CD14-positive monocyte (primary cell): ENCODE measurements at regions not wholly inside any gene's neighbourhood (a gene's known extent, or its start where the extent isn't known, plus 50 kb on each side); places are given as distances from the start of the nearest gene placed in this dataset.

Source experiments
- DNase-seq, 3 donors: peaks; one replicate each; pipeline ENCODE4 v3.0.0-alpha.2; 2011 to 2022
- H2AFZ ChIP-seq: 2 replicates; pipeline ENCODE4 v1.6.0; 2012; ENCODE audit warnings: mild to moderate bottlenecking, low read depth, low read length, inconsistent platforms; ENCODE audit not compliant: insufficient read depth, poor library complexity, severe bottlenecking
- H3K27ac ChIP-seq, 2 donors: 1 replicate in 1 of 2; 2 replicates in 1 of 2; pipeline ENCODE4 v1.5.1; 2012 to 2013; ENCODE audit warnings: low read length in 2 of 2, control low read depth in 1 of 2, inconsistent platforms in 1 of 2, low read depth in 1 of 2, mild to moderate bottlenecking in 1 of 2
- H3K27me3 ChIP-seq, 2 donors: one replicate each; pipeline versions ENCODE4 v1.6.0 to v1.6.1; 2011 to 2013; ENCODE audit warnings: low read length in 2 of 2; ENCODE audit not compliant: control insufficient read depth in 2 of 2, insufficient read depth in 2 of 2
- H3K36me3 ChIP-seq, 2 donors: replicated peaks in 1 of 2; 1 replicate in 1 of 2; 2 replicates in 1 of 2; pipeline versions ENCODE4 v1.5.1 to v1.6.1; 2012 to 2013; ENCODE audit warnings: low read length in 2 of 2, control low read depth in 1 of 2, inconsistent platforms in 1 of 2, mild to moderate bottlenecking in 1 of 2; ENCODE audit not compliant: insufficient read depth in 2 of 2, control insufficient read depth in 1 of 2
- H3K4me1 ChIP-seq, 2 donors: 1 replicate in 1 of 2; 2 replicates in 1 of 2; pipeline versions ENCODE4 v1.5.1 to v1.6.1; 2012 to 2013; ENCODE audit warnings: low read length in 2 of 2, control low read depth in 1 of 2, inconsistent platforms in 1 of 2, mild to moderate bottlenecking in 1 of 2, moderate library complexity in 1 of 2; ENCODE audit not compliant: insufficient read depth in 2 of 2, control insufficient read depth in 1 of 2
- H3K4me2 ChIP-seq: replicated peaks from 2 replicates; pipeline ENCODE3; 2012; ENCODE audit warnings: low read length, moderate library complexity, mild to moderate bottlenecking; ENCODE audit not compliant: poor library complexity, severe bottlenecking; ENCODE audit errors: extremely low read depth
- H3K4me3 ChIP-seq, 3 experiments: fragments of 200-600 bp in 1 of 3; sonication (generic) in 1 of 3; replicated peaks in 1 of 3; 1 replicate in 2 of 3; 2 replicates in 1 of 3; pipeline ENCODE4 v1.5.1; 2011 to 2013; ENCODE audit warnings: low read length in 3 of 3, mild to moderate bottlenecking in 3 of 3, control low read depth in 2 of 3, low read depth in 2 of 3, inconsistent platforms in 1 of 3, moderate library complexity in 1 of 3
- H3K79me2 ChIP-seq: 2 replicates; pipeline ENCODE4 v1.6.0; 2012; ENCODE audit warnings: mild to moderate bottlenecking, control low read depth, inconsistent platforms, low read length, moderate library complexity; ENCODE audit not compliant: insufficient read depth
- H3K9ac ChIP-seq: 2 replicates; pipeline ENCODE4 v1.6.0; 2017; ENCODE audit warnings: low read length, mild to moderate bottlenecking; ENCODE audit not compliant: insufficient read depth, poor library complexity, severe bottlenecking
- H3K9me3 ChIP-seq, 2 donors: replicated peaks in 1 of 2; 1 replicate in 1 of 2; 2 replicates in 1 of 2; pipeline versions ENCODE4 v1.5.1 to v1.6.1; 2012 to 2013; ENCODE audit warnings: low read length in 2 of 2, control low read depth in 1 of 2; ENCODE audit not compliant: control insufficient read depth in 1 of 2, insufficient read depth in 1 of 2
- H4K20me1 ChIP-seq: 2 replicates; pipeline ENCODE4 v1.6.0; 2012; ENCODE audit warnings: mild to moderate bottlenecking, low read length, control low read depth, moderate library complexity; ENCODE audit not compliant: insufficient read depth
- H3K27ac Mint-ChIP-seq, 7 donors: one replicate each; pipeline ENCODE4 v1.8.0; 2020; ENCODE audit warnings: mild to moderate bottlenecking in 7 of 7, mixed read lengths in 7 of 7, moderate library complexity in 6 of 7, inconsistent platforms in 2 of 7
- H3K27me3 Mint-ChIP-seq, 3 donors: one replicate each; pipeline ENCODE4 v1.8.0; 2021 to 2022; ENCODE audit warnings: low read depth in 3 of 3, mild to moderate bottlenecking in 3 of 3, mixed read lengths in 3 of 3, moderate library complexity in 3 of 3, inconsistent platforms in 1 of 3
- H3K36me3 Mint-ChIP-seq, 2 donors: one replicate each; pipeline ENCODE4 v1.8.0; 2020; ENCODE audit warnings: mixed read lengths in 2 of 2, inconsistent platforms in 1 of 2, mild to moderate bottlenecking in 1 of 2
- H3K4me1 Mint-ChIP-seq: one replicate; pipeline ENCODE4 v1.8.0; 2020; ENCODE audit warnings: mild to moderate bottlenecking, mixed read lengths
- H3K4me3 Mint-ChIP-seq, 2 donors: one replicate each; pipeline ENCODE4 v1.8.0; 2020; ENCODE audit warnings: mild to moderate bottlenecking in 2 of 2, mixed read lengths in 2 of 2, moderate library complexity in 1 of 2
- H3K9me3 Mint-ChIP-seq, 7 donors: one replicate each; pipeline ENCODE4 v1.8.0; 2020 to 2022; ENCODE audit warnings: mixed read lengths in 7 of 7, mild to moderate bottlenecking in 6 of 7, moderate library complexity in 6 of 7, inconsistent platforms in 2 of 7
- WGBS: methylation state at CpG from one replicate; pipeline ENCODE4 v1.1.5; 2013; ENCODE audit warnings: missing lambda C conversion rate; ENCODE audit not compliant: insufficient coverage; 5-methylcytosine and 5-hydroxymethylcytosine counted together
- intact Hi-C, 2 donors: fragments of 100-400 bp; cut with micrococcal nuclease; formaldehyde crosslinking; loops; one replicate each; pipeline versions ENCODE4 v1.15.0 to v1.15.1; 2023
- TF ChIP-seq, protein P1 (sequence below): fragments of 200-600 bp; IDR thresholded peaks from one replicate; pipeline ENCODE4 v1.8.0; 2022; ENCODE audit warnings: antibody characterized with exemption, mild to moderate bottlenecking

DNA sequence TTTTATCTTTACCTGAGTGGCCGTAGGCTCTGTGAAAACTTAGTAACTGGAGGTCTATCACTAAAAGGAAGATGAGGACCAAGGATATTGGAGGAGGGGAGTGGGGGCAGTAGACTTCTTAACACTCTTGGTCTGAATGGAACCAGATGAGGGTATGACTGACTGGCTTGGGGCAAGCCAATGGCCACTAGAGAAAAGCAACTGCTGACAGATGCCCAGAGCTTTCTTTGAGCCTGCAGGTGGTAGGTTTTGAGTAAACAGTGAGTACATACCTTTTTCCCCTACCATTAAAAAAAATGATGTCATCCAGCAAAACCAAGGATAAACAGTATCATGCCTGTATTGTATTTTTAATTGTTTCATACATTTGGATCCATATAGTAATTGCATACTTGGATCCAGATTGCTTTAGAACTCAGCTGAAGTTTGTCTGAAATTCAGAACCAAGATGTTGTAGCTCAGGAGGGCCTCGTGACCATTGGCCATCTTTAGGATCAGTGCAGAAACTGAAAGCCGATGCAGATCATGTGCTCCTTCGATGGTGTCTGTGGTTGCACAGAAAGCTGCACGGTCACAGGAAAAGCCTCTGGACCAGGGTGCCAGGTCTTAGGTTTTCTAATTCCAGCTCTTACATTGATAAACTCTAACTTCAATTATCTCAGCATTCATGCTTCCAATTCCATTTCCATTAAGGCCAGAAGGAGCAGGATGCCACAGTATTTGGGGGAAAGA, 131.0 kb downstream of the PDGFRA start:
- no peak overlapping the region for H3K9ac ChIP-seq
- H3K9me3 ChIP-seq = no peaks in the 10 kb centered on the region
- no peak overlapping the region for H3K4me3 Mint-ChIP-seq
- no peak for DNase-seq
- TF ChIP-seq, protein P1, sequence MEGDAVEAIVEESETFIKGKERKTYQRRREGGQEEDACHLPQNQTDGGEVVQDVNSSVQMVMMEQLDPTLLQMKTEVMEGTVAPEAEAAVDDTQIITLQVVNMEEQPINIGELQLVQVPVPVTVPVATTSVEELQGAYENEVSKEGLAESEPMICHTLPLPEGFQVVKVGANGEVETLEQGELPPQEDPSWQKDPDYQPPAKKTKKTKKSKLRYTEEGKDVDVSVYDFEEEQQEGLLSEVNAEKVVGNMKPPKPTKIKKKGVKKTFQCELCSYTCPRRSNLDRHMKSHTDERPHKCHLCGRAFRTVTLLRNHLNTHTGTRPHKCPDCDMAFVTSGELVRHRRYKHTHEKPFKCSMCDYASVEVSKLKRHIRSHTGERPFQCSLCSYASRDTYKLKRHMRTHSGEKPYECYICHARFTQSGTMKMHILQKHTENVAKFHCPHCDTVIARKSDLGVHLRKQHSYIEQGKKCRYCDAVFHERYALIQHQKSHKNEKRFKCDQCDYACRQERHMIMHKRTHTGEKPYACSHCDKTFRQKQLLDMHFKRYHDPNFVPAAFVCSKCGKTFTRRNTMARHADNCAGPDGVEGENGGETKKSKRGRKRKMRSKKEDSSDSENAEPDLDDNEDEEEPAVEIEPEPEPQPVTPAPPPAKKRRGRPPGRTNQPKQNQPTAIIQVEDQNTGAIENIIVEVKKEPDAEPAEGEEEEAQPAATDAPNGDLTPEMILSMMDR = no peak
- H2AFZ ChIP-seq = no peak overlapping the region
- intact Hi-C loops = no loop called here
- 26% methylated on average over 4 of the region's 5 CpGs for WGBS
- H4K20me1 ChIP-seq = no peaks in the 10 kb centered on the region
- H3K27me3 ChIP-seq = no peaks in the 10 kb centered on the region
- no peaks in the 10 kb centered on the region for H3K9me3 Mint-ChIP-seq
- no peaks in the 10 kb centered on the region for H3K36me3 Mint-ChIP-seq
- H3K27me3 Mint-ChIP-seq = peaks cover 0 to 2% (median 0%) of the 10 kb centered on the region in 3 donors
- H3K4me1 ChIP-seq = no peaks in the 10 kb centered on the region
- H3K27ac ChIP-seq = no peak overlapping the region
- no peaks in the 10 kb centered on the region for H3K79me2 ChIP-seq
- H3K4me1 Mint-ChIP-seq = peaks cover 3% of the 10 kb centered on the region
- H3K4me2 ChIP-seq = no peak overlapping the region
- H3K4me3 ChIP-seq = no peak overlapping the region
- no peak overlapping the region for H3K27ac Mint-ChIP-seq
- H3K36me3 ChIP-seq = no peaks in the 10 kb centered on the region

DNA sequence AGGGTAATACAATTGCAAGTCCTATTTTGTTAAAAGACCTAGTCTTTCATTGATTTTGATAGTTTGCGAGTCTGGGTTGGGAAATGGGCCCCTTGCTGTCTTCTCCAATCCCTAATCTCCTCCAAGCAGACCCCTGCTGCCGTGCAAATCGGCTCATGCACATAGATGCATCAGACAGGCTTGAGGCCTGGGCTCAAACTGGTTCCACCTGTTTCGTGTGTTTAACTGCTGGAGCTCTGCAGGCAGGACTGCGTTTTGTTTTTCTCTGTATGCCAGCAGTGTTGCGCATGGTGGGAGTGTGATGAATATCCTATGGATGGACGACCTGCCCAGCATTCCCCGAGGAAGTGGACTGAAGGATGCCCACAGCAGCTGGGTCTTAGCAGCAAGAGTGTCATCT, 133.9 kb downstream of the PDGFRA start:
- no peak overlapping the region for H3K4me3 ChIP-seq
- intact Hi-C loops = no loop called here
- no peaks in the 10 kb centered on the region for H3K9me3 ChIP-seq
- no peak overlapping the region for H3K9ac ChIP-seq
- no peaks in the 10 kb centered on the region for H3K36me3 ChIP-seq
- H3K79me2 ChIP-seq = no peaks in the 10 kb centered on the region
- 100% methylated on average over 5 of the region's 8 CpGs for whole genome bisulfite sequencing
- H3K4me2 ChIP-seq = no peak overlapping the region
- H3K4me1 ChIP-seq = peaks cover 0 to 1% of the 10 kb centered on the region in 2 donors
- peaks cover 5% of the 10 kb centered on the region for H3K4me1 Mint-ChIP-seq
- no peak overlapping the region for H2AFZ ChIP-seq
- DNase-seq = no peak
- no peaks in the 10 kb centered on the region for H3K27me3 Mint-ChIP-seq
- H3K36me3 Mint-ChIP-seq = no peaks in the 10 kb centered on the region
- TF ChIP-seq, protein P1 = no peak
- no peak overlapping the region for H3K27ac ChIP-seq
- no peaks in the 10 kb centered on the region for H4K20me1 ChIP-seq
- H3K9me3 Mint-ChIP-seq = peaks cover 0 to under 1% (median 0%) of the 10 kb centered on the region in 7 donors
- H3K27me3 ChIP-seq = no peaks in the 10 kb centered on the region
- H3K27ac Mint-ChIP-seq = no peak overlapping the region
- H3K4me3 Mint-ChIP-seq = no peak overlapping the region
